B cell (primary cell): ENCODE measurements at regions not wholly inside any gene's neighbourhood (a gene's known extent, or its start where the extent isn't known, plus 50 kb on each side); places are given as distances from the start of the nearest gene placed in this dataset.

Experiments used
- ATAC-seq: fragments of 200-7000 bp; cut with Tn5 transposase; one replicate; pipeline ENCODE4 v1.10.0; 2021; ENCODE audit warnings: low read depth, mild to moderate bottlenecking, moderate number of reproducible peaks, moderate library complexity
- CTCF ChIA-PET: fragments of 350-600 bp; sonication (Branson Sonifier 250); formaldehyde crosslinking; loops from one replicate; lab custom pipeline; 2021; ENCODE audit warnings: antibody characterized with exemption, inconsistent platforms; lab: Charles Lee
- POLR2A ChIA-PET: fragments of 350-600 bp; sonication (Branson Sonifier 250); formaldehyde crosslinking; loops from one replicate; lab custom pipeline; 2021; ENCODE audit warnings: antibody characterized with exemption; lab: Charles Lee
- DNase-seq: peaks from one replicate; pipeline ENCODE4 v3.0.0; 2013
- H2AFZ ChIP-seq: 2 replicates; pipeline ENCODE4 v1.6.1; 2012; ENCODE audit warnings: mild to moderate bottlenecking, low read depth, low read length; ENCODE audit not compliant: insufficient read depth, poor library complexity, severe bottlenecking
- H3K27ac ChIP-seq, 2 donors: 1 replicate in 1 of 2; 2 replicates in 1 of 2; pipeline ENCODE4 v1.5.1; 2012 to 2013; ENCODE audit warnings: low read length in 2 of 2, mild to moderate bottlenecking in 2 of 2, moderate library complexity in 1 of 2
- H3K27me3 ChIP-seq, 4 experiments: fragments of 200-600 bp in 1 of 4; sonication (generic) in 1 of 4; replicated peaks in 1 of 4; 1 replicate in 2 of 4; 2 replicates in 2 of 4; pipeline versions ENCODE4 v1.6.1 to v1.7.0; 2013 to 2016; ENCODE audit warnings: low read length in 3 of 4, mild to moderate bottlenecking in 2 of 4, mixed read lengths in 1 of 4, moderate library complexity in 1 of 4; ENCODE audit not compliant: insufficient read depth in 4 of 4, control insufficient read depth in 3 of 4; ENCODE audit errors: control extremely low read depth in 1 of 4
- H3K36me3 ChIP-seq, 2 experiments: replicated peaks in 1 of 2; 1 replicate in 1 of 2; 2 replicates in 1 of 2; pipeline versions ENCODE4 v1.6.1 to v1.7.1; 2013; ENCODE audit warnings: low read length in 1 of 2; ENCODE audit not compliant: insufficient read depth in 2 of 2, control insufficient read depth in 1 of 2; ENCODE audit errors: control extremely low read depth in 1 of 2, extremely low read depth in 1 of 2
- H3K4me1 ChIP-seq, 2 donors: fragments of 200-600 bp in 1 of 2; sonication (generic) in 1 of 2; 1 replicate in 1 of 2; 2 replicates in 1 of 2; pipeline versions ENCODE4 v1.5.1 to v1.6.1; 2013 to 2017; ENCODE audit warnings: low read length in 2 of 2; ENCODE audit not compliant: control insufficient read depth in 2 of 2, insufficient read depth in 2 of 2
- H3K4me2 ChIP-seq: replicated peaks from 2 replicates; pipeline ENCODE3; 2012; ENCODE audit warnings: mild to moderate bottlenecking, low read depth, low read length; ENCODE audit not compliant: poor library complexity, severe bottlenecking
- H3K4me3 ChIP-seq, 5 experiments: fragments of 200-600 bp in 1 of 5; sonication (generic) in 1 of 5; 1 replicate in 3 of 5; 2 replicates in 2 of 5; pipeline versions ENCODE4 v1.5.1 to v1.7.0; 2011 to 2016; ENCODE audit warnings: low read length in 4 of 5, mild to moderate bottlenecking in 4 of 5, low read depth in 2 of 5, control low read depth in 1 of 5, moderate library complexity in 1 of 5; ENCODE audit not compliant: insufficient read depth in 1 of 5; ENCODE audit errors: control extremely low read depth in 1 of 5, extremely low read depth in 1 of 5
- H3K79me2 ChIP-seq: fragments of 200-600 bp; sonication (generic); one replicate; pipeline ENCODE4 v1.6.0; 2016; ENCODE audit warnings: low read length; ENCODE audit not compliant: control insufficient read depth, insufficient read depth
- H3K9ac ChIP-seq: fragments of 200-600 bp; sonication (generic); 2 replicates; pipeline ENCODE4 v1.6.1; 2017; ENCODE audit warnings: mild to moderate bottlenecking, low read length, moderate library complexity
- H3K9me3 ChIP-seq, 3 donors: one replicate each; pipeline versions ENCODE4 v1.6.1 to v1.7.1; 2013; ENCODE audit warnings: low read length in 2 of 3; ENCODE audit not compliant: control insufficient read depth in 2 of 3, insufficient read depth in 1 of 3; ENCODE audit errors: control extremely low read depth in 1 of 3
- H4K20me1 ChIP-seq: 2 replicates; pipeline ENCODE4 v1.6.0; 2012; ENCODE audit warnings: mild to moderate bottlenecking, low read length; ENCODE audit not compliant: insufficient read depth, control insufficient read depth, poor library complexity, severe bottlenecking
- H3K27ac Mint-ChIP-seq: one replicate; pipeline ENCODE4 v1.8.0; 2021; ENCODE audit warnings: mixed read lengths
- H3K27me3 Mint-ChIP-seq: one replicate; pipeline ENCODE4 v1.8.0; 2021; ENCODE audit warnings: mixed read lengths
- H3K4me1 Mint-ChIP-seq: one replicate; pipeline ENCODE4 v1.8.0; 2021; ENCODE audit warnings: mixed read lengths
- H3K4me3 Mint-ChIP-seq: one replicate; pipeline ENCODE4 v1.8.0; 2021; ENCODE audit warnings: mixed read lengths
- H3K9me3 Mint-ChIP-seq: one replicate; pipeline ENCODE4 v1.8.0; 2022; ENCODE audit warnings: mixed read lengths; ENCODE audit not compliant: insufficient read depth
- EZH2 ChIP-seq: IDR thresholded peaks from 2 replicates; pipeline ENCODE4 v1.6.1; 2012; ENCODE audit warnings: borderline replicate concordance, low read depth, mild to moderate bottlenecking, moderate library complexity, low read length; ENCODE audit not compliant: insufficient read depth, poor library complexity, severe bottlenecking
- WGBS: methylation state at CpG from one replicate; pipeline ENCODE4 v1.1.5; 2013; ENCODE audit warnings: missing lambda C conversion rate; ENCODE audit not compliant: insufficient coverage; 5-methylcytosine and 5-hydroxymethylcytosine counted together
- intact Hi-C: fragments of 100-400 bp; cut with micrococcal nuclease; formaldehyde crosslinking; loops from one replicate; pipeline ENCODE4 v1.10.0; 2022
- TF ChIP-seq, protein P1 (sequence below): fragments of 200-600 bp; IDR thresholded peaks from one replicate; pipeline ENCODE4 v1.8.0; 2022; ENCODE audit warnings: antibody characterized with exemption, mild to moderate bottlenecking

DNA sequence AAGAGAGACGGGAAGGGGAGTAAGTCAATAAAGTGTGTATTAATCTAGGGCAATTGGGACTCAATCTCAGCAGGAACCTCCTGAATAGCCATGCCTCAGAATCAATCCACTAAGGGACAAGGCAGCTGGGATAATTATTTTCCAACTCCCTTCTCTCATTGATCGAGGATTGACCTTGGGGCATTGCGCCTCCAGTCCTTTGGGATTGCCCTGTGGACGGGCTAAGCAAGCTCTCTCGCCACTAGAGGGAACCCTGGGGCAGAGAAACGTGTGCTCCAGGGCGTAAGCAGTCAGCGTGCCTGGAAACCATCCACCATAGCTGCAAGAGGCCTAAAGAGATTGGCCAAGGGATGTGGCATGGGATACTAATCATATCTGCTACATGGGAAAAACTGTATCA lies 53.9 kb upstream of the ERCC4 start:
- Mint-ChIP-seq H3K27me3 (peaks cover 20% of the 10 kb centered on the region), H3K4me1 (peaks cover 8% of the 10 kb centered on the region), H3K9me3 (peaks cover 7% of the 10 kb centered on the region), H3K27ac (no peak overlapping the region), H3K4me3 (no peak overlapping the region)
- TF ChIP-seq, protein P1, sequence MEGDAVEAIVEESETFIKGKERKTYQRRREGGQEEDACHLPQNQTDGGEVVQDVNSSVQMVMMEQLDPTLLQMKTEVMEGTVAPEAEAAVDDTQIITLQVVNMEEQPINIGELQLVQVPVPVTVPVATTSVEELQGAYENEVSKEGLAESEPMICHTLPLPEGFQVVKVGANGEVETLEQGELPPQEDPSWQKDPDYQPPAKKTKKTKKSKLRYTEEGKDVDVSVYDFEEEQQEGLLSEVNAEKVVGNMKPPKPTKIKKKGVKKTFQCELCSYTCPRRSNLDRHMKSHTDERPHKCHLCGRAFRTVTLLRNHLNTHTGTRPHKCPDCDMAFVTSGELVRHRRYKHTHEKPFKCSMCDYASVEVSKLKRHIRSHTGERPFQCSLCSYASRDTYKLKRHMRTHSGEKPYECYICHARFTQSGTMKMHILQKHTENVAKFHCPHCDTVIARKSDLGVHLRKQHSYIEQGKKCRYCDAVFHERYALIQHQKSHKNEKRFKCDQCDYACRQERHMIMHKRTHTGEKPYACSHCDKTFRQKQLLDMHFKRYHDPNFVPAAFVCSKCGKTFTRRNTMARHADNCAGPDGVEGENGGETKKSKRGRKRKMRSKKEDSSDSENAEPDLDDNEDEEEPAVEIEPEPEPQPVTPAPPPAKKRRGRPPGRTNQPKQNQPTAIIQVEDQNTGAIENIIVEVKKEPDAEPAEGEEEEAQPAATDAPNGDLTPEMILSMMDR: peak; percentile 23
- no peak for TF ChIP-seq EZH2
- peak; percentile 13 for DNase-seq
- intact Hi-C loops: no loop called here
- WGBS: 26% methylated on average over 7 of the region's 8 CpGs
- Histone ChIP-seq H3K79me2 (no peaks in the 10 kb centered on the region), H3K9ac (no peak overlapping the region), H3K4me1 (no peaks in the 10 kb centered on the region), H3K27me3 (peaks cover 0 to 4% (median 0%) of the 10 kb centered on the region in 4 experiments), H3K9me3 (peaks cover 3 to 14% (median 7%) of the 10 kb centered on the region in 3 donors), H3K4me2 (no peak overlapping the region), H4K20me1 (no peaks in the 10 kb centered on the region), H3K27ac (no peak overlapping the region), H3K4me3 (no peak overlapping the region), H3K36me3 (no peaks in the 10 kb centered on the region), H2AFZ (no peak overlapping the region)
- ChIA-PET CTCF (no interaction called here), POLR2A (no interaction called here)
- no peak for ATAC-seq
